AG04450 (cell line): ENCODE measurements at regions not wholly inside any gene's neighbourhood (a gene's known extent, or its start where the extent isn't known, plus 50 kb on each side); places are given as distances from the start of the nearest gene placed in this dataset.

Experiments used
- CTCF ChIA-PET: fragments of 300-600, 350-600 bp; formaldehyde crosslinking; extraction: SDS; loops from one replicate; lab custom pipeline; 2022; ENCODE audit warnings: antibody characterized with exemption, inconsistent platforms; lab: Charles Lee
- POLR2A ChIA-PET: fragments of 350-600 bp; formaldehyde crosslinking; extraction: SDS; loops from one replicate; lab custom pipeline; 2021; ENCODE audit warnings: antibody characterized with exemption, inconsistent platforms; lab: Yijun Ruan, JAX
- DNase-seq: peaks from one replicate; pipeline ENCODE4 v3.0.0-alpha.2; 2011; ENCODE audit warnings: low read depth, low spot score
- H3K27ac ChIP-seq: one replicate; pipeline ENCODE4 v1.5.1; 2012; ENCODE audit warnings: low read depth, low read length, control low read depth
- H3K27me3 ChIP-seq: one replicate; pipeline ENCODE4 v1.6.0; 2012; ENCODE audit warnings: low read length; ENCODE audit not compliant: control insufficient read depth, insufficient read depth
- H3K4me3 ChIP-seq: 2 replicates; pipeline ENCODE4 v1.5.1; 2011; ENCODE audit warnings: mild to moderate bottlenecking, low read depth, low read length, control low read depth
- H3K9me3 ChIP-seq: 2 replicates; pipeline ENCODE4 v1.5.1; 2012; ENCODE audit warnings: low read length; ENCODE audit not compliant: control insufficient read depth, insufficient read depth
- CTCF ChIP-seq: IDR thresholded peaks from 2 replicates; pipeline ENCODE4 v1.5.1; 2011; ENCODE audit warnings: low read depth, low read length, control low read depth, inconsistent platforms

- TF ChIP-seq CTCF = no peak
- ChIA-PET POLR2A (no interaction called here), CTCF (no interaction called here)
- H3K4me3 ChIP-seq = no peak overlapping the region
- no peaks in the 10 kb centered on the region for H3K9me3 ChIP-seq
- no peak overlapping the region for H3K27ac ChIP-seq
- peaks cover 6% of the 10 kb centered on the region for H3K27me3 ChIP-seq
- DNase-seq = no peak
Observed at GRCh38 chr4:144504883-144505282, 141.1 kb upstream of the HHIP start.

GRCh38 chr4:144507311-144508101 is 138.4 kb upstream of the HHIP start:
- Histone ChIP-seq H3K4me3 (no peak overlapping the region), H3K9me3 (no peaks in the 10 kb centered on the region), H3K27me3 (peaks cover 6% of the 10 kb centered on the region), H3K27ac (no peak overlapping the region)
- CTCF ChIA-PET = no interaction called here
- DNase-seq = no peak
- POLR2A ChIA-PET = no interaction called here
- no peak for TF ChIP-seq CTCF

- H3K27ac ChIP-seq = no peak overlapping the region
- TF ChIP-seq CTCF = no peak
- ChIA-PET CTCF (interaction anchor here (1.1 kb wide), 1 partner anchor 10 kb away, joined by 3 read pairs; no protein-coding TSS in a partner anchor), POLR2A (no interaction called here)
- no peak for DNase-seq
- no peak overlapping the region for H3K4me3 ChIP-seq
- peaks cover 3% of the 10 kb centered on the region for H3K27me3 ChIP-seq
- H3K9me3 ChIP-seq = no peaks in the 10 kb centered on the region
Observed at GRCh38 chr4:144509088-144510015, 136.6 kb upstream of the HHIP start.

- POLR2A ChIA-PET = no interaction called here
- no peak for DNase-seq
- H3K27me3 ChIP-seq = peaks cover 6% of the 10 kb centered on the region
- no peak overlapping the region for H3K4me3 ChIP-seq
- H3K27ac ChIP-seq = no peak overlapping the region
- no peaks in the 10 kb centered on the region for H3K9me3 ChIP-seq
- no peak for TF ChIP-seq CTCF
- CTCF ChIA-PET = no interaction called here
Observed at GRCh38 chr4:144514736-144515135, 131.2 kb upstream of the HHIP start.
